Caco-2 (cell line): ENCODE measurements at regions not wholly inside any gene's neighbourhood (a gene's known extent, or its start where the extent isn't known, plus 50 kb on each side); places are given as distances from the start of the nearest gene placed in this dataset.

Experiments used
- BruUV-seq: library from RNA; stranded (reverse); fragments of 400-500 nt; replicated peaks from 2 replicates; lab custom pipeline; 2021; lab: Mats Ljungman, UMichigan
- CTCF ChIA-PET: fragments of 300-600 bp; sonication (Branson Sonifier 250); formaldehyde crosslinking; loops from one replicate; lab custom pipeline; 2022; ENCODE audit warnings: antibody characterized with exemption; lab: Charles Lee
- POLR2A ChIA-PET: fragments of 300-600 bp; sonication (Branson Sonifier 250); formaldehyde crosslinking; loops from one replicate; lab custom pipeline; 2022; ENCODE audit warnings: antibody characterized with exemption; lab: Charles Lee
- DNase-seq, 2 experiments: peaks; one replicate each; pipeline versions ENCODE4 v3.0.0 to v3.0.0-alpha.2; 2020 to 2022
- H3K27me3 ChIP-seq: replicated peaks from 2 replicates; pipeline ENCODE4 v1.6.0; 2011; ENCODE audit warnings: low read length; ENCODE audit not compliant: control insufficient read depth, insufficient read depth
- H3K36me3 ChIP-seq: 2 replicates; pipeline ENCODE4 v1.5.1; 2011; ENCODE audit warnings: low read length; ENCODE audit not compliant: control insufficient read depth, insufficient read depth
- H3K4me1 ChIP-seq: fragments of 250-450 bp; sonication (Bioruptor Pico); 2 replicates; pipeline ENCODE4 v1.5.1; 2020; ENCODE audit warnings: mild to moderate bottlenecking
- H3K4me3 ChIP-seq: 2 replicates; pipeline ENCODE4 v1.5.1; 2011; ENCODE audit warnings: low read depth, mild to moderate bottlenecking, control low read depth, low read length
- H3K9me3 ChIP-seq: fragments of 250-450 bp; sonication (Bioruptor Pico); 2 replicates; pipeline ENCODE4 v1.5.1; 2020; ENCODE audit warnings: mild to moderate bottlenecking, moderate library complexity
- H3K27ac Mint-ChIP-seq: one replicate; pipeline ENCODE4 v1.8.0; 2022; ENCODE audit warnings: mixed read lengths; ENCODE audit not compliant: unreplicated experiment
- H3K27me3 Mint-ChIP-seq: one replicate; pipeline ENCODE4 v1.8.0; 2022; ENCODE audit warnings: mixed read lengths; ENCODE audit not compliant: insufficient read depth, unreplicated experiment
- H3K36me3 Mint-ChIP-seq: one replicate; pipeline ENCODE4 v1.8.0; 2022; ENCODE audit warnings: mild to moderate bottlenecking, mixed read lengths; ENCODE audit not compliant: insufficient read depth, unreplicated experiment
- H3K4me1 Mint-ChIP-seq: one replicate; pipeline ENCODE4 v1.8.0; 2022; ENCODE audit warnings: low read depth, mixed read lengths; ENCODE audit not compliant: unreplicated experiment
- H3K4me3 Mint-ChIP-seq: one replicate; pipeline ENCODE4 v1.8.0; 2022; ENCODE audit warnings: mild to moderate bottlenecking, moderate library complexity, mixed read lengths; ENCODE audit not compliant: unreplicated experiment
- H3K9me3 Mint-ChIP-seq: one replicate; pipeline ENCODE4 v1.8.0; 2022; ENCODE audit warnings: mixed read lengths; ENCODE audit not compliant: unreplicated experiment
- CTCF ChIP-seq, 2 experiments: fragments of 200-600 bp in 1 of 2; IDR thresholded peaks; 1 replicate in 1 of 2; 2 replicates in 1 of 2; pipeline versions ENCODE4 v1.5.1 to v1.8.0; 2011 to 2022; ENCODE audit warnings: antibody characterized with exemption in 1 of 2, control low read depth in 1 of 2, inconsistent platforms in 1 of 2, low read depth in 1 of 2, low read length in 1 of 2, mild to moderate bottlenecking in 1 of 2, moderate library complexity in 1 of 2; ENCODE audit not compliant: insufficient read depth in 1 of 2, severe bottlenecking in 1 of 2, unreplicated experiment in 1 of 2
- intact Hi-C: fragments of 100-400 bp; cut with micrococcal nuclease; formaldehyde crosslinking; loops from one replicate; pipeline ENCODE4 v1.10.0; 2022; ENCODE audit not compliant: unreplicated experiment

GRCh38 chr17:34699181-34699580 lies 119.8 kb downstream of the TMEM132E start:
- H3K36me3 ChIP-seq, result no peaks in the 10 kb centered on the region
- no peak overlapping the region for H3K27ac Mint-ChIP-seq
- no peaks in the 10 kb centered on the region for H3K27me3 ChIP-seq
- ChIA-PET CTCF (no interaction called here), POLR2A (no interaction called here)
- intact Hi-C loops, result no loop called here
- BruUV-seq, result no TSS peak
- no peaks in the 10 kb centered on the region for H3K9me3 ChIP-seq
- no peak overlapping the region for H3K4me3 ChIP-seq
- H3K4me1 ChIP-seq, result 0 out of 2 replicates have a peak, but pooled peaks cover 9% of the 10 kb centered on the region
- H3K27me3 Mint-ChIP-seq, result peaks cover 15% of the 10 kb centered on the region
- no peaks in the 10 kb centered on the region for H3K36me3 Mint-ChIP-seq
- H3K4me3 Mint-ChIP-seq, result no peak overlapping the region
- H3K4me1 Mint-ChIP-seq, result no peaks in the 10 kb centered on the region
- no peak for DNase-seq
- H3K9me3 Mint-ChIP-seq, result no peaks in the 10 kb centered on the region
- TF ChIP-seq CTCF (IDR thresholded peaks at IDR 0.05; ENCODE audit: insufficient read depth in 1 of 2, low read depth in 1 of 2, low read length in 1 of 2, severe bottlenecking in 1 of 2, unreplicated experiment in 1 of 2), result no peak

- Mint-ChIP-seq H3K36me3 (no peaks in the 10 kb centered on the region), H3K27ac (no peak overlapping the region), H3K9me3 (no peaks in the 10 kb centered on the region), H3K27me3 (peaks cover 15% of the 10 kb centered on the region), H3K4me3 (no peak overlapping the region), H3K4me1 (no peaks in the 10 kb centered on the region)
- H3K36me3 ChIP-seq, result no peaks in the 10 kb centered on the region
- CTCF ChIA-PET, result no interaction called here
- no TSS peak for BruUV-seq
- POLR2A ChIA-PET, result no interaction called here
- no peaks in the 10 kb centered on the region for H3K27me3 ChIP-seq
- no peak overlapping the region for H3K4me3 ChIP-seq
- intact Hi-C loops, result no loop called here
- TF ChIP-seq CTCF (IDR thresholded peaks at IDR 0.05; ENCODE audit: insufficient read depth in 1 of 2, low read depth in 1 of 2, low read length in 1 of 2, severe bottlenecking in 1 of 2, unreplicated experiment in 1 of 2), result no peak
- peaks cover 5% of the 10 kb centered on the region for H3K9me3 ChIP-seq
- H3K4me1 ChIP-seq, result no peaks in the 10 kb centered on the region
- DNase-seq, result no peak
Observed at GRCh38 chr17:34692920-34693319, 113.5 kb downstream of the TMEM132E start.
